GM12878 (cell line): ENCODE measurements at regions not wholly inside any gene's neighbourhood (a gene's known extent, or its start where the extent isn't known, plus 50 kb on each side); places are given as distances from the start of the nearest gene placed in this dataset.

Source experiments
- ATAC-seq: fragments of 200-7000 bp; cut with Tn5 transposase; 3 replicates; pipeline ENCODE4 v1.9.1; 2020; ENCODE audit warnings: mild to moderate bottlenecking, moderate library complexity
- BruUV-seq: library from RNA; stranded (reverse); fragments of 400-500 nt; replicated peaks from 2 replicates; lab custom pipeline; 2021; lab: Mats Ljungman, UMichigan
- CTCF ChIA-PET: fragments of 300-600 bp; sonication (Branson Sonifier 250); formaldehyde crosslinking; extraction: SDS; loops from one replicate; lab custom pipeline; 2021; ENCODE audit warnings: inconsistent platforms; lab: Yijun Ruan, JAX
- POLR2A ChIA-PET: fragments of 350-600 bp; formaldehyde crosslinking; extraction: SDS; loops from one replicate; lab custom pipeline; 2021; ENCODE audit warnings: inconsistent platforms; lab: Charles Lee
- RAD21 ChIA-PET: fragments of 300-600 bp; sonication (Branson Sonifier 250); formaldehyde crosslinking; loops from one replicate; lab custom pipeline; 2023; ENCODE audit warnings: antibody characterized with exemption; ENCODE audit not compliant: unreplicated experiment; lab: Charles Lee
- SMC1A ChIA-PET: fragments of 300-600 bp; sonication (Branson Sonifier 250); formaldehyde crosslinking; loops from one replicate; lab custom pipeline; 2023; ENCODE audit not compliant: unreplicated experiment, uncharacterized antibody; lab: Charles Lee
- DNase-seq: peaks from one replicate; pipeline ENCODE4 v3.0.0-alpha.2; 2011; ENCODE audit warnings: low read depth, low spot score
- FAIRE-seq: peaks from 3 replicates; lab custom pipeline; 2011; peaks lifted over from hg19 to GRCh38; lab: Jason Lieb, UNC
- H2AFZ ChIP-seq: 2 replicates; pipeline ENCODE4 v1.6.0; 2011; ENCODE audit warnings: low read depth, low read length, control low read depth; ENCODE audit not compliant: control insufficient read depth
- H3K27ac ChIP-seq: 2 replicates; pipeline ENCODE4 v1.5.1; 2011; ENCODE audit warnings: control low read depth; ENCODE audit not compliant: control insufficient read depth, insufficient read depth
- H3K27me3 ChIP-seq, 2 experiments: replicated peaks in 1 of 2; 2 replicates each; pipeline versions ENCODE4 v1.6.0 to v1.6.1; 2011; ENCODE audit warnings: low read length in 1 of 2; ENCODE audit not compliant: control insufficient read depth in 2 of 2, insufficient read depth in 2 of 2
- H3K36me3 ChIP-seq, 2 experiments: 2 replicates each; pipeline ENCODE4 v1.5.1; 2011; ENCODE audit warnings: low read length in 1 of 2; ENCODE audit not compliant: control insufficient read depth in 2 of 2, insufficient read depth in 2 of 2
- H3K4me1 ChIP-seq: 2 replicates; pipeline ENCODE4 v1.6.1; 2011; ENCODE audit warnings: mild to moderate bottlenecking, low read length, moderate library complexity, mixed read lengths; ENCODE audit not compliant: control insufficient read depth, insufficient read depth
- H3K4me2 ChIP-seq: 2 replicates; pipeline ENCODE4 v1.6.0; 2011; ENCODE audit warnings: control low read depth; ENCODE audit not compliant: control insufficient read depth, insufficient read depth
- H3K4me3 ChIP-seq: fragments of 200-600 bp; sonication (generic); 2 replicates; pipeline ENCODE4 v1.5.1; 2016
- H3K79me2 ChIP-seq: 2 replicates; pipeline ENCODE4 v1.6.0; 2011; ENCODE audit warnings: low read length; ENCODE audit not compliant: control insufficient read depth, insufficient read depth
- H3K9ac ChIP-seq: 2 replicates; pipeline ENCODE4 v1.8.0; 2011; ENCODE audit warnings: low read length, control low read depth, mixed read lengths; ENCODE audit not compliant: control insufficient read depth, insufficient read depth
- H3K9me3 ChIP-seq: replicated peaks from 3 replicates; pipeline ENCODE4 v1.5.1; 2011; ENCODE audit warnings: mild to moderate bottlenecking, low read length; ENCODE audit not compliant: control insufficient read depth, insufficient read depth
- H4K20me1 ChIP-seq: 2 replicates; pipeline ENCODE4 v1.6.0; 2011; ENCODE audit not compliant: control insufficient read depth, insufficient read depth
- CBX3 ChIP-seq: fragments of 200-600 bp; sonication (generic); IDR thresholded peaks from 2 replicates; pipeline ENCODE4 v1.6.1; 2016; ENCODE audit warnings: low read depth, borderline replicate concordance
- CEBPB ChIP-seq, 2 experiments: fragments of 150-350 bp in 1 of 2; IDR thresholded peaks; 2 replicates each; pipeline ENCODE4 v1.6.1; 2012 to 2014; ENCODE audit warnings: low read depth in 2 of 2, low read length in 2 of 2, borderline replicate concordance in 1 of 2, inconsistent platforms in 1 of 2
- EGR1 ChIP-seq, 2 experiments: IDR thresholded peaks; 1 replicate in 1 of 2; 2 replicates in 1 of 2; pipeline ENCODE4 v1.6.1; 2011 to 2012; ENCODE audit warnings: low read depth in 2 of 2, low read length in 2 of 2, borderline replicate concordance in 1 of 2, mild to moderate bottlenecking in 1 of 2, moderate library complexity in 1 of 2
- GATAD2B ChIP-seq: fragments of 450-650 bp; conservative IDR thresholded peaks from 2 replicates; pipeline ENCODE4 v1.6.1; 2017; ENCODE audit warnings: low read depth, mild to moderate bottlenecking, moderate library complexity
- IRF4 ChIP-seq: IDR thresholded peaks from 2 replicates; pipeline ENCODE4 v1.6.1; 2011; ENCODE audit warnings: low read depth, low read length
- RCOR1 ChIP-seq: conservative IDR thresholded peaks from 2 replicates; pipeline ENCODE4 v1.6.1; 2012; ENCODE audit warnings: low read depth, low read length, improper control_type of control experiment
- SREBF2 ChIP-seq: IDR thresholded peaks from 2 replicates; pipeline ENCODE4 v1.6.1; 2012; ENCODE audit warnings: mild to moderate bottlenecking, low read length
- TCF12 ChIP-seq: IDR thresholded peaks from 2 replicates; pipeline ENCODE4 v1.6.1; 2011; ENCODE audit warnings: low read depth, mild to moderate bottlenecking, low read length
- YBX1 ChIP-seq: fragments of 450-650 bp; IDR thresholded peaks from 2 replicates; pipeline ENCODE4 v1.6.1; 2016; ENCODE audit warnings: antibody characterized with exemption
- ZNF274 ChIP-seq: IDR thresholded peaks from one replicate; pipeline ENCODE4 v1.8.0; 2011; ENCODE audit not compliant: insufficient read length, insufficient read depth
- WGBS: methylation state at CpG from one replicate; pipeline ENCODE4 v1.1.6; 2016; ENCODE audit warnings: low lambda C conversion rate; ENCODE audit not compliant: insufficient replicate concordance, insufficient coverage; ENCODE audit errors: missing lambda C conversion rate; 5-methylcytosine and 5-hydroxymethylcytosine counted together
- in situ Hi-C: fragments of 300-500 bp; cut with MboI; formaldehyde crosslinking; loops from 9 replicates; pipeline ENCODE4 v1.14.3; 2018; ENCODE audit warnings: mixed read lengths
- intact Hi-C: fragments of 100-400 bp; cut with micrococcal nuclease; formaldehyde crosslinking; loops from one replicate; pipeline ENCODE4 v1.14.2; 2022; ENCODE audit not compliant: unreplicated experiment
- TF ChIP-seq, protein P1 (sequence below): fragments of 450-650 bp; IDR thresholded peaks from 2 replicates; pipeline ENCODE4 v1.6.1; 2017; ENCODE audit warnings: borderline replicate concordance
- TF ChIP-seq, protein P2 (sequence below): fragments of 450-650 bp; IDR thresholded peaks from 2 replicates; pipeline ENCODE4 v1.6.1; 2017; ENCODE audit warnings: mild to moderate bottlenecking, low read depth, inconsistent platforms; ENCODE audit not compliant: poor library complexity, severe bottlenecking
- TF ChIP-seq, protein P3 (sequence below), 3 experiments: IDR thresholded peaks in 2 of 3; conservative IDR thresholded peaks in 1 of 3; 2 replicates each; pipeline ENCODE4 v1.5.1; 2011; ENCODE audit warnings: low read depth in 3 of 3, low read length in 3 of 3, mild to moderate bottlenecking in 3 of 3, control low read depth in 2 of 3, moderate library complexity in 2 of 3, inconsistent platforms in 1 of 3, mixed read lengths in 1 of 3; ENCODE audit not compliant: control insufficient read depth in 2 of 3, insufficient read depth in 1 of 3; ENCODE audit errors: extremely low read depth in 1 of 3

DNA sequence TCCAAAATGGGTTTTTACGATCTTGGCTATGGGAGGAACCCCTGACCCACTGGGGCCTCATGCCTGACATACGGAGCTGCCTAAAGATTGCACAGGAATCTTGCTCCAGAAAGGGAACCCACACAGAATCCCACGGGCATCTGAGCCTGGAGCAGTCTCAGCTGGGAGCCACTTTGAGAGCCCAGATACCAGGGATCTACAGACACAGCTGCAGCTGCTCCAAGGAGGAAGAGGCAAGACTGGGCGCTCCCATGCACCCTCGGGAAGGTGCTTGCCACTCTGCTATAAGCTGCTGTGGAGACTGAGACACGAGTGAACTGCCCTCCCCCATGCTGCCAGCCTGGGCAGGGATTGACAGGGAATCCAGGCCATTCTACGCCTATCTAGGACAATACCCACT, 202.5 kb downstream of the REEP3 start (continued):
- TF ChIP-seq EGR1 (IDR thresholded peaks at IDR 0.05; ENCODE audit: borderline replicate concordance in 1 of 2, low read depth in 2 of 2, low read length in 2 of 2) (no peak), IRF4 (no peak), GATAD2B (no peak), CEBPB (IDR thresholded peaks at IDR 0.05; ENCODE audit: borderline replicate concordance in 1 of 2, low read depth in 2 of 2, low read length in 2 of 2) (no peak)

DNA sequence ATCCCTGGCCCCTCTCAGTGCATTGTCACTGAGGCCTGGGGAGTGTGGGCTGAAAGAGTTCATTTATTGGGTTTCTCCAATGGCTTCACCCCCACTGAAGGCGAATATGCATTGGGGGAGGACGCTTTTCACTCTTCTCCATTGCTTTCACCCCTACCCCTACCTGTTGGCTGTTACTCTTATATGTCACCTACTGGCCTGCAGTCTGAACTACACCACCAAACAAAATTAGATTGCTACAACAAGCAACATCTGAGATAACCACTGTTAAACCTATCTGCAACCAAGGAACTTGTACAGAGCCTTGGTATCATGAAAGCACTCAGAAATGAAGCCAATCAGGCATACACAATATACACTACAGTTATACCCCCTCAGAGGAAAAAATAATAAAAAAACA, 203.7 kb downstream of the REEP3 start:
- no peak for DNase-seq
- FAIRE-seq = no peak
- ChIA-PET RAD21 (no interaction called here), POLR2A (no interaction called here), CTCF (interaction anchor here (0.8 to 1.0 kb wide), 2 partner anchors 558 to 567 kb away, joined by 3 to 5 read pairs; no protein-coding TSS in a partner anchor), SMC1A (interaction anchor here (1.0 kb wide), 1 partner anchor 11 kb away, joined by 4 read pairs; no protein-coding TSS in a partner anchor)
- Histone ChIP-seq H3K9me3 (no peaks in the 10 kb centered on the region), H3K4me2 (no peak overlapping the region), H4K20me1 (no peaks in the 10 kb centered on the region), H2AFZ (no peak overlapping the region), H3K79me2 (no peaks in the 10 kb centered on the region), H3K27me3 (no peaks in the 10 kb centered on the region; a peak in 2 of 4 replicates), H3K27ac (no peak overlapping the region), H3K4me3 (no peak overlapping the region), H3K4me1 (no peaks in the 10 kb centered on the region), H3K9ac (no peak overlapping the region), H3K36me3 (no peaks in the 10 kb centered on the region)
- WGBS = 0% methylated on average over 2 of the region's 2 CpGs
- BruUV-seq = no TSS peak
- in situ Hi-C loops (loop anchor here (5.0 to 25.0 kb wide), 2 partner anchors 568 to 1138 kb away; no protein-coding TSS in a partner anchor), intact Hi-C loops (loop anchor here (10.0 kb wide), 2 partner anchors 190 to 1130 kb away; no protein-coding TSS in a partner anchor)
- ATAC-seq = no peak
- TF ChIP-seq YBX1 = no peak
- TF ChIP-seq, protein P1, sequence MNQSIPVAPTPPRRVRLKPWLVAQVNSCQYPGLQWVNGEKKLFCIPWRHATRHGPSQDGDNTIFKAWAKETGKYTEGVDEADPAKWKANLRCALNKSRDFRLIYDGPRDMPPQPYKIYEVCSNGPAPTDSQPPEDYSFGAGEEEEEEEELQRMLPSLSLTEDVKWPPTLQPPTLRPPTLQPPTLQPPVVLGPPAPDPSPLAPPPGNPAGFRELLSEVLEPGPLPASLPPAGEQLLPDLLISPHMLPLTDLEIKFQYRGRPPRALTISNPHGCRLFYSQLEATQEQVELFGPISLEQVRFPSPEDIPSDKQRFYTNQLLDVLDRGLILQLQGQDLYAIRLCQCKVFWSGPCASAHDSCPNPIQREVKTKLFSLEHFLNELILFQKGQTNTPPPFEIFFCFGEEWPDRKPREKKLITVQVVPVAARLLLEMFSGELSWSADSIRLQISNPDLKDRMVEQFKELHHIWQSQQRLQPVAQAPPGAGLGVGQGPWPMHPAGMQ = no peak
- TF ChIP-seq RCOR1 = no peak
- TF ChIP-seq, protein P2, sequence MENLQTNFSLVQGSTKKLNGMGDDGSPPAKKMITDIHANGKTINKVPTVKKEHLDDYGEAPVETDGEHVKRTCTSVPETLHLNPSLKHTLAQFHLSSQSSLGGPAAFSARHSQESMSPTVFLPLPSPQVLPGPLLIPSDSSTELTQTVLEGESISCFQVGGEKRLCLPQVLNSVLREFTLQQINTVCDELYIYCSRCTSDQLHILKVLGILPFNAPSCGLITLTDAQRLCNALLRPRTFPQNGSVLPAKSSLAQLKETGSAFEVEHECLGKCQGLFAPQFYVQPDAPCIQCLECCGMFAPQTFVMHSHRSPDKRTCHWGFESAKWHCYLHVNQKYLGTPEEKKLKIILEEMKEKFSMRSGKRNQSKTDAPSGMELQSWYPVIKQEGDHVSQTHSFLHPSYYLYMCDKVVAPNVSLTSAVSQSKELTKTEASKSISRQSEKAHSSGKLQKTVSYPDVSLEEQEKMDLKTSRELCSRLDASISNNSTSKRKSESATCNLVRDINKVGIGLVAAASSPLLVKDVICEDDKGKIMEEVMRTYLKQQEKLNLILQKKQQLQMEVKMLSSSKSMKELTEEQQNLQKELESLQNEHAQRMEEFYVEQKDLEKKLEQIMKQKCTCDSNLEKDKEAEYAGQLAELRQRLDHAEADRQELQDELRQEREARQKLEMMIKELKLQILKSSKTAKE = no peak
- TF ChIP-seq, protein P3, sequence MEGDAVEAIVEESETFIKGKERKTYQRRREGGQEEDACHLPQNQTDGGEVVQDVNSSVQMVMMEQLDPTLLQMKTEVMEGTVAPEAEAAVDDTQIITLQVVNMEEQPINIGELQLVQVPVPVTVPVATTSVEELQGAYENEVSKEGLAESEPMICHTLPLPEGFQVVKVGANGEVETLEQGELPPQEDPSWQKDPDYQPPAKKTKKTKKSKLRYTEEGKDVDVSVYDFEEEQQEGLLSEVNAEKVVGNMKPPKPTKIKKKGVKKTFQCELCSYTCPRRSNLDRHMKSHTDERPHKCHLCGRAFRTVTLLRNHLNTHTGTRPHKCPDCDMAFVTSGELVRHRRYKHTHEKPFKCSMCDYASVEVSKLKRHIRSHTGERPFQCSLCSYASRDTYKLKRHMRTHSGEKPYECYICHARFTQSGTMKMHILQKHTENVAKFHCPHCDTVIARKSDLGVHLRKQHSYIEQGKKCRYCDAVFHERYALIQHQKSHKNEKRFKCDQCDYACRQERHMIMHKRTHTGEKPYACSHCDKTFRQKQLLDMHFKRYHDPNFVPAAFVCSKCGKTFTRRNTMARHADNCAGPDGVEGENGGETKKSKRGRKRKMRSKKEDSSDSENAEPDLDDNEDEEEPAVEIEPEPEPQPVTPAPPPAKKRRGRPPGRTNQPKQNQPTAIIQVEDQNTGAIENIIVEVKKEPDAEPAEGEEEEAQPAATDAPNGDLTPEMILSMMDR (IDR thresholded peaks at IDR 0.05 in 2 of 3, conservative IDR thresholded peaks at IDR 0.05 in 1 of 3; ENCODE audit: control insufficient read depth in 2 of 3, extremely low read depth in 1 of 3, insufficient read depth in 1 of 3, low read depth in 3 of 3, low read length in 3 of 3) = peak in 1 of 3 experiments; percentile 6; a peak in 1 of 6 replicates
- no peak for TF ChIP-seq TCF12
- TF ChIP-seq ZNF274 = no peak
- TF ChIP-seq CBX3 = no peak
- TF ChIP-seq SREBF2 = no peak
